ENCODE measurements at regions not wholly inside any gene's neighbourhood (a gene's known extent, or its start where the extent isn't known, plus 50 kb on each side); places are given as distances from the start of the nearest gene placed in this dataset.

- intact Hi-C loops (cut with micrococcal nuclease; ENCODE audit: unreplicated experiment) = no loop called here
- BruUV-seq (replicated peaks) = no TSS peak
- no peaks in the 10 kb centered on the region for H3K9me3 ChIP-seq (ENCODE audit: low read length)
- no peak overlapping the region for H3K4me2 ChIP-seq (ENCODE audit: low read length)
- TF ChIP-seq EZH2phosphoT487 (IDR thresholded peaks at IDR 0.05; ENCODE audit: borderline replicate concordance, low read depth, low read length) (no peak), CTCF (conservative IDR thresholded peaks at IDR 0.05; ENCODE audit: low read length) (no peak)
- no peaks in the 10 kb centered on the region for H3K79me2 ChIP-seq (ENCODE audit: insufficient read depth, low read depth, low read length)
- no peaks in the 10 kb centered on the region for H4K20me1 ChIP-seq (ENCODE audit: insufficient read depth, low read length)
- no peak overlapping the region for H3K27ac ChIP-seq (ENCODE audit: low read depth, low read length, poor library complexity, severe bottlenecking)
- no peaks in the 10 kb centered on the region for H3K4me1 ChIP-seq (ENCODE audit: insufficient read depth, low read length, poor library complexity, severe bottlenecking)
- H3K9me2 ChIP-seq (ENCODE audit: insufficient read depth, low read length) = no peaks in the 10 kb centered on the region
- POLR2A ChIA-PET = no interaction called here
- H2AFZ ChIP-seq (ENCODE audit: low read length) = no peak overlapping the region
- no peaks in the 10 kb centered on the region for H3K36me3 ChIP-seq (ENCODE audit: insufficient read depth, low read length)
- no peak for DNase-seq (ENCODE audit: low spot score)
- H3K4me3 ChIP-seq (ENCODE audit: low read depth, low read length, poor library complexity, severe bottlenecking) = no peak overlapping the region
- CTCF ChIA-PET (ENCODE audit: unreplicated experiment) = no interaction called here
Observed at GRCh38 chr5:25604681-25605080, 959.9 kb upstream of the CDH10 start.

GRCh38 chr5:25579111-25579510 lies 934.3 kb upstream of the CDH10 start:
- Histone ChIP-seq H3K9me3 (ENCODE audit: low read length) (no peaks in the 10 kb centered on the region), H4K20me1 (ENCODE audit: insufficient read depth, low read length) (no peaks in the 10 kb centered on the region), H3K4me1 (ENCODE audit: insufficient read depth, low read length, poor library complexity, severe bottlenecking) (no peaks in the 10 kb centered on the region), H3K27ac (ENCODE audit: low read depth, low read length, poor library complexity, severe bottlenecking) (no peak overlapping the region), H3K9me2 (ENCODE audit: insufficient read depth, low read length) (no peaks in the 10 kb centered on the region), H2AFZ (ENCODE audit: low read length) (no peak overlapping the region), H3K36me3 (ENCODE audit: insufficient read depth, low read length) (no peaks in the 10 kb centered on the region), H3K4me3 (ENCODE audit: low read depth, low read length, poor library complexity, severe bottlenecking) (no peak overlapping the region), H3K79me2 (ENCODE audit: insufficient read depth, low read depth, low read length) (no peaks in the 10 kb centered on the region), H3K4me2 (ENCODE audit: low read length) (no peak overlapping the region)
- ChIA-PET POLR2A (interaction anchor here (0.6 to 1.1 kb wide), 3 partner anchors 11 to 20 kb away, joined by 3 read pairs; no protein-coding TSS in a partner anchor), CTCF (ENCODE audit: unreplicated experiment) (no interaction called here)
- BruUV-seq (replicated peaks) = no TSS peak
- DNase-seq (ENCODE audit: low spot score) = no peak
- intact Hi-C loops (cut with micrococcal nuclease; ENCODE audit: unreplicated experiment) = no loop called here
- TF ChIP-seq CTCF (conservative IDR thresholded peaks at IDR 0.05; ENCODE audit: low read length) = no peak

GRCh38 chr5:25573691-25574090 lies 928.9 kb upstream of the CDH10 start:
- 0 out of 2 replicates have a peak, but pooled peaks cover 4% of the 10 kb centered on the region for H3K9me3 ChIP-seq (ENCODE audit: low read length)
- no peaks in the 10 kb centered on the region for H3K36me3 ChIP-seq (ENCODE audit: insufficient read depth, low read length)
- POLR2A ChIA-PET = no interaction called here
- CTCF ChIA-PET (ENCODE audit: unreplicated experiment) = no interaction called here
- no TSS peak for BruUV-seq (replicated peaks)
- H3K79me2 ChIP-seq (ENCODE audit: insufficient read depth, low read depth, low read length) = no peaks in the 10 kb centered on the region
- H3K4me1 ChIP-seq (ENCODE audit: insufficient read depth, low read length, poor library complexity, severe bottlenecking) = no peaks in the 10 kb centered on the region
- TF ChIP-seq EZH2phosphoT487 (IDR thresholded peaks at IDR 0.05; ENCODE audit: borderline replicate concordance, low read depth, low read length) (no peak), CTCF (conservative IDR thresholded peaks at IDR 0.05; ENCODE audit: low read length) (no peak)
- H2AFZ ChIP-seq (ENCODE audit: low read length) = no peak overlapping the region
- intact Hi-C loops (cut with micrococcal nuclease; ENCODE audit: unreplicated experiment) = no loop called here
- no peak overlapping the region for H3K27ac ChIP-seq (ENCODE audit: low read depth, low read length, poor library complexity, severe bottlenecking)
- H3K4me2 ChIP-seq (ENCODE audit: low read length) = no peak overlapping the region
- no peak for DNase-seq (ENCODE audit: low spot score)
- no peaks in the 10 kb centered on the region for H4K20me1 ChIP-seq (ENCODE audit: insufficient read depth, low read length)
- H3K4me3 ChIP-seq (ENCODE audit: low read depth, low read length, poor library complexity, severe bottlenecking) = no peak overlapping the region
- no peaks in the 10 kb centered on the region for H3K9me2 ChIP-seq (ENCODE audit: insufficient read depth, low read length)

Measured in OCI-LY7 (cell line).